ENCODE measurements at regions not wholly inside any gene's neighbourhood (a gene's known extent, or its start where the extent isn't known, plus 50 kb on each side); places are given as distances from the start of the nearest gene placed in this dataset.

- no peaks in the 10 kb centered on the region for H3K27me3 ChIP-seq (ENCODE audit: control insufficient read depth, insufficient read depth, low read length)
- no peaks in the 10 kb centered on the region for H3K9me3 ChIP-seq (ENCODE audit: control insufficient read depth, insufficient read depth, low read length)
- no peaks in the 10 kb centered on the region for H3K36me3 ChIP-seq (ENCODE audit: control insufficient read depth, insufficient read depth, low read length)
- WGBS (ENCODE audit: insufficient coverage): no CpG with 5 or more reads among the region's 1 CpG
- H3K27ac ChIP-seq (ENCODE audit: low read depth, low read length): no peak overlapping the region
- H3K4me3 ChIP-seq (ENCODE audit: low read depth, low read length): no peak overlapping the region
- no peak for DNase-seq (ENCODE audit: low read depth in 4 of 6, low spot score in 6 of 6)
- no peaks in the 10 kb centered on the region for H3K4me1 ChIP-seq (ENCODE audit: control insufficient read depth, insufficient read depth, low read length)
Observed at GRCh38 chr12:46674129-46674528, 151.7 kb downstream of the SLC38A4 start.

GRCh38 chr12:46671102-46671501 is 154.7 kb downstream of the SLC38A4 start:
- Histone ChIP-seq H3K27me3 (ENCODE audit: control insufficient read depth, insufficient read depth, low read length) (no peaks in the 10 kb centered on the region), H3K27ac (ENCODE audit: low read depth, low read length) (no peak overlapping the region), H3K4me1 (ENCODE audit: control insufficient read depth, insufficient read depth, low read length) (no peaks in the 10 kb centered on the region), H3K36me3 (ENCODE audit: control insufficient read depth, insufficient read depth, low read length) (no peaks in the 10 kb centered on the region), H3K9me3 (ENCODE audit: control insufficient read depth, insufficient read depth, low read length) (no peaks in the 10 kb centered on the region), H3K4me3 (ENCODE audit: low read depth, low read length) (no peak overlapping the region)
- no peak for DNase-seq (ENCODE audit: low read depth in 4 of 6, low spot score in 6 of 6)
- 100% methylated on average over 1 of the region's 2 CpGs for WGBS (ENCODE audit: insufficient coverage)

- H3K27ac ChIP-seq (ENCODE audit: low read depth, low read length): no peak overlapping the region
- no peaks in the 10 kb centered on the region for H3K27me3 ChIP-seq (ENCODE audit: control insufficient read depth, insufficient read depth, low read length)
- no peak for DNase-seq (ENCODE audit: low read depth in 4 of 6, low spot score in 6 of 6)
- no CpG with 5 or more reads among the region's 1 CpG for WGBS (ENCODE audit: insufficient coverage)
- H3K4me1 ChIP-seq (ENCODE audit: control insufficient read depth, insufficient read depth, low read length): no peaks in the 10 kb centered on the region
- no peak overlapping the region for H3K4me3 ChIP-seq (ENCODE audit: low read depth, low read length)
- H3K36me3 ChIP-seq (ENCODE audit: control insufficient read depth, insufficient read depth, low read length): no peaks in the 10 kb centered on the region
- H3K9me3 ChIP-seq (ENCODE audit: control insufficient read depth, insufficient read depth, low read length): no peaks in the 10 kb centered on the region
Observed at GRCh38 chr12:46670636-46671035, 155.2 kb downstream of the SLC38A4 start.

DNA sequence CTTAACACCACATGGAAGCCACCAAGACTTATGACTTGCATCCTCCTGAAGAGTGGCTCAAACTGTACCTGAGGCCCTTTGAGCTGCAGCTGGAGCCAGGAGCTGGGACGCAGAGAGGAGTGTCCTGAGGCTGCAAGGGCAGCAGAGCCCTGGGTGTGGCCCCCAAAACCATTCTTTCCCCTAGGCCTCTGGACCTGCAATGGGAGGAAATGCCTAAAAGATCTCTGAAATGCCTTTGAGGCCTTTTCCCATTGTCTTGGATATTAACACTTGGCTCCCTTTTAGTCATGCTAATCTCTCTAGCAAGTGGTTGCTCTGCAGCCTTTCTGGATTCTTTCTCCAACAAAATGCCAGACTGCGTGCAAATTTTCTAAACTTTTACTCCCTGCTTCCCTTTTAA is 156.1 kb downstream of the SLC38A4 start:
- Histone ChIP-seq H3K27me3 (ENCODE audit: control insufficient read depth, insufficient read depth, low read length) (no peaks in the 10 kb centered on the region), H3K4me1 (ENCODE audit: control insufficient read depth, insufficient read depth, low read length) (no peaks in the 10 kb centered on the region), H3K9me3 (ENCODE audit: control insufficient read depth, insufficient read depth, low read length) (no peaks in the 10 kb centered on the region), H3K4me3 (ENCODE audit: low read depth, low read length) (no peak overlapping the region), H3K27ac (ENCODE audit: low read depth, low read length) (no peak overlapping the region), H3K36me3 (ENCODE audit: control insufficient read depth, insufficient read depth, low read length) (no peaks in the 10 kb centered on the region)
- no peak for DNase-seq (ENCODE audit: low read depth in 4 of 6, low spot score in 6 of 6)
- WGBS (ENCODE audit: insufficient coverage): 33% methylated on average over 1 of the region's 2 CpGs

- DNase-seq (ENCODE audit: low read depth in 4 of 6, low spot score in 6 of 6): no peak
- Histone ChIP-seq H3K36me3 (ENCODE audit: control insufficient read depth, insufficient read depth, low read length) (no peaks in the 10 kb centered on the region), H3K27me3 (ENCODE audit: control insufficient read depth, insufficient read depth, low read length) (no peaks in the 10 kb centered on the region), H3K4me1 (ENCODE audit: control insufficient read depth, insufficient read depth, low read length) (no peaks in the 10 kb centered on the region), H3K27ac (ENCODE audit: low read depth, low read length) (no peak overlapping the region), H3K4me3 (ENCODE audit: low read depth, low read length) (no peak overlapping the region), H3K9me3 (ENCODE audit: control insufficient read depth, insufficient read depth, low read length) (no peaks in the 10 kb centered on the region)
Observed at GRCh38 chr12:46667551-46667950, 158.2 kb downstream of the SLC38A4 start.

GRCh38 chr12:46664761-46665287 is 161.0 kb downstream of the SLC38A4 start:
- Histone ChIP-seq H3K9me3 (ENCODE audit: control insufficient read depth, insufficient read depth, low read length) (no peaks in the 10 kb centered on the region), H3K4me1 (ENCODE audit: control insufficient read depth, insufficient read depth, low read length) (no peaks in the 10 kb centered on the region), H3K36me3 (ENCODE audit: control insufficient read depth, insufficient read depth, low read length) (no peaks in the 10 kb centered on the region), H3K27me3 (ENCODE audit: control insufficient read depth, insufficient read depth, low read length) (no peaks in the 10 kb centered on the region), H3K27ac (ENCODE audit: low read depth, low read length) (no peak overlapping the region), H3K4me3 (ENCODE audit: low read depth, low read length) (no peak overlapping the region)
- 27% methylated on average over 2 of the region's 3 CpGs for WGBS (ENCODE audit: insufficient coverage)
- no peak for DNase-seq (ENCODE audit: low read depth in 4 of 6, low spot score in 6 of 6)

GRCh38 chr12:46663318-46663717 is 162.5 kb downstream of the SLC38A4 start:
- H3K27me3 ChIP-seq (ENCODE audit: control insufficient read depth, insufficient read depth, low read length): no peaks in the 10 kb centered on the region
- H3K36me3 ChIP-seq (ENCODE audit: control insufficient read depth, insufficient read depth, low read length): no peaks in the 10 kb centered on the region
- no peaks in the 10 kb centered on the region for H3K9me3 ChIP-seq (ENCODE audit: control insufficient read depth, insufficient read depth, low read length)
- no peak for DNase-seq (ENCODE audit: low read depth in 4 of 6, low spot score in 6 of 6)
- no peaks in the 10 kb centered on the region for H3K4me1 ChIP-seq (ENCODE audit: control insufficient read depth, insufficient read depth, low read length)
- H3K27ac ChIP-seq (ENCODE audit: low read depth, low read length): no peak overlapping the region
- H3K4me3 ChIP-seq (ENCODE audit: low read depth, low read length): no peak overlapping the region

DNA sequence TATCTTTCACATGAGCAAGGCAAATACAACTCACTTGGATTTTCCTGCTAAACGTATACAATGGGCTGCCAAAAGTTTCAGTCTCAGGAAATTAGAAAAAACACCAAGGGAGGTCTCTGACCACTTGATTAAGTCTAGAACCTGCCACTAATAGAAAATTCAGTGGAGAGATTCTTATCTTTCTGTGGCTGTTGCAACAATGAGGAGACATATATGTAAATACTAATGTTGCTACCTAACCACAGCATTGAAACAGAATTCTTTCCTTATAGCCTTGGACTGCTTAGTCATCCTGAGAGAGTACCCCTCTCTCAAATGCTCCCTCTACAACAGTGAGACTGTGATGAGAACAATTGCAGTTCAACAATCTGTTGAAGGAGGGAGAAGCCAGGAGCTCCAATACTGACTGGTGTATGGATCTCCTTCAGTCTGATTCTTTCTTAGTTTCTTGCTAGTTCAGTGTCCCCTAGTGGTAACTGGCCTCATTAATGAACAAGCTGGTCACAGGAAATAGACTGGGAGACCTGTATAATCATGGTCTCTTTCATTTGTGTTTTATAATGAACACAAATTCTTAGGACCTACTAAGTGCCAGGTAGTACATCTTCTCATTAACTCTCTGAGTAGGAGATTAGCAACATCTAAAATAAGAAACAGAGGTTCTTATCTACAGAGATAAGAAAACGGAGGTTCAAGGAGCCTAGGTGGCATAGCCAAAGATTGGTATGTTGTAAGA is 164.5 kb downstream of the SLC38A4 start:
- peak in 5 of 6 donors; percentile 17 to 88 (median 40) for DNase-seq (ENCODE audit: low read depth in 4 of 6, low spot score in 6 of 6)
- H3K4me3 ChIP-seq (ENCODE audit: low read depth, low read length): no peak overlapping the region
- H3K27me3 ChIP-seq (ENCODE audit: control insufficient read depth, insufficient read depth, low read length): no peaks in the 10 kb centered on the region
- WGBS (ENCODE audit: insufficient coverage): no CpG with 5 or more reads among the region's 2 CpGs
- no peaks in the 10 kb centered on the region for H3K9me3 ChIP-seq (ENCODE audit: control insufficient read depth, insufficient read depth, low read length)
- no peaks in the 10 kb centered on the region for H3K4me1 ChIP-seq (ENCODE audit: control insufficient read depth, insufficient read depth, low read length)
- H3K27ac ChIP-seq (ENCODE audit: low read depth, low read length): peak overlapping the region; percentile 13
- no peaks in the 10 kb centered on the region for H3K36me3 ChIP-seq (ENCODE audit: control insufficient read depth, insufficient read depth, low read length)

DNA sequence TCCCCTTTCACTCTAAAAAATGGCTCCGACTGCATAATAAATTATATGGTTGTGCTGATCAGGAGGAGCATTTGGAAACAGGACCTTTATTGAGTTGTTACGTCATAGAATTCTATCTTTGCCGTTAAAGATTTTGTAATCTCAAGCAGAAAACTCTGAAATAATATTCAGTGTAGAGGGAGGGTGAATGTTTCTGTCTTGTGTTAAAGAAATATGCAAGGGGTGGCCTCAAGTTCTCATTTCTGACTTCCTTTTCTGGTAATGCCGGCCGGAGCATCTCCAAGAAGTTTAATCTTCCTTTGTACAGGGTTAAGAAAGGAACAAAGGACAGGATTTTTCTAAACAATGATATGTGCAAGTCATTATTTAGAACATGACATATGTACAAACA is 165.1 kb downstream of the SLC38A4 start:
- Histone ChIP-seq H3K4me3 (ENCODE audit: low read depth, low read length) (no peak overlapping the region), H3K9me3 (ENCODE audit: control insufficient read depth, insufficient read depth, low read length) (no peaks in the 10 kb centered on the region), H3K36me3 (ENCODE audit: control insufficient read depth, insufficient read depth, low read length) (no peaks in the 10 kb centered on the region), H3K27ac (ENCODE audit: low read depth, low read length) (peak overlapping the region; percentile 6), H3K27me3 (ENCODE audit: control insufficient read depth, insufficient read depth, low read length) (no peaks in the 10 kb centered on the region), H3K4me1 (ENCODE audit: control insufficient read depth, insufficient read depth, low read length) (no peaks in the 10 kb centered on the region)
- 79% methylated on average over 2 of the region's 5 CpGs for WGBS (ENCODE audit: insufficient coverage)
- DNase-seq (ENCODE audit: low read depth in 4 of 6, low spot score in 6 of 6): no peak

- H3K4me3 ChIP-seq (ENCODE audit: low read depth, low read length): no peak overlapping the region
- no peak for DNase-seq (ENCODE audit: low read depth in 4 of 6, low spot score in 6 of 6)
- no peaks in the 10 kb centered on the region for H3K9me3 ChIP-seq (ENCODE audit: control insufficient read depth, insufficient read depth, low read length)
- H3K36me3 ChIP-seq (ENCODE audit: control insufficient read depth, insufficient read depth, low read length): no peaks in the 10 kb centered on the region
- H3K27me3 ChIP-seq (ENCODE audit: control insufficient read depth, insufficient read depth, low read length): no peaks in the 10 kb centered on the region
- peak overlapping the region; percentile 6 for H3K27ac ChIP-seq (ENCODE audit: low read depth, low read length)
- WGBS (ENCODE audit: insufficient coverage): no CpG with 5 or more reads among the region's 1 CpG
- no peaks in the 10 kb centered on the region for H3K4me1 ChIP-seq (ENCODE audit: control insufficient read depth, insufficient read depth, low read length)
Observed at GRCh38 chr12:46660276-46660675, 165.5 kb downstream of the SLC38A4 start.
